Upper lobe of left lung (tissue), 6 donors: ENCODE measurements at regions not wholly inside any gene's neighbourhood (a gene's known extent, or its start where the extent isn't known, plus 50 kb on each side); places are given as distances from the start of the nearest gene placed in this dataset.

Experiments
- ATAC-seq, 2 donors: fragments of 200-7000 bp; cut with Tn5 transposase; one replicate each; pipeline ENCODE4 v1.9.1; 2022; ENCODE audit warnings: mild to moderate bottlenecking in 2 of 2, moderate library complexity in 2 of 2; ENCODE audit not compliant: low FRiP score in 2 of 2
- DNase-seq, 2 donors: peaks; one replicate each; pipeline ENCODE4 v3.0.0-alpha.2; 2019 to 2020
- H3K27ac ChIP-seq, 4 donors: fragments of 200-600 bp; sonication (generic); one replicate each; pipeline ENCODE4 v1.5.1; 2016 to 2019
- H3K27me3 ChIP-seq, 4 donors: fragments of 200-600 bp; sonication (generic); one replicate each; pipeline ENCODE4 v1.5.1; 2017 to 2019
- H3K36me3 ChIP-seq, 4 donors: fragments of 200-600 bp; sonication (generic); one replicate each; pipeline ENCODE4 v1.5.1; 2016 to 2019
- H3K4me1 ChIP-seq, 4 donors: fragments of 200-600 bp; sonication (generic); one replicate each; pipeline ENCODE4 v1.5.1; 2018 to 2019
- H3K4me3 ChIP-seq, 4 donors: fragments of 200-600 bp; sonication (generic); one replicate each; pipeline ENCODE4 v1.5.1; 2017 to 2019; ENCODE audit warnings: mild to moderate bottlenecking in 2 of 4, moderate library complexity in 1 of 4
- H3K9me3 ChIP-seq, 4 donors: fragments of 200-600 bp; sonication (generic); one replicate each; pipeline ENCODE4 v1.5.1; 2018 to 2019
- CTCF ChIP-seq, 6 experiments: fragments of 450-650 bp in 4 of 6; fragments of 200-600 bp in 2 of 6; sonication (generic) in 2 of 6; IDR thresholded peaks; one replicate each; pipeline ENCODE4 v1.5.1; 2016 to 2019; ENCODE audit warnings: antibody characterized with exemption in 6 of 6
- EP300 ChIP-seq, 4 donors: sonication (generic); formaldehyde crosslinking; IDR thresholded peaks; one replicate each; pipeline ENCODE4 v1.5.1; 2017; ENCODE audit warnings: antibody characterized with exemption in 4 of 4, control low read depth in 2 of 4
- POLR2A ChIP-seq, 4 donors: fragments of 450-650 bp; IDR thresholded peaks; one replicate each; pipeline ENCODE4 v1.5.1; 2016 to 2017; ENCODE audit warnings: antibody characterized with exemption in 4 of 4, mild to moderate bottlenecking in 2 of 4
- POLR2AphosphoS5 ChIP-seq, 2 donors: sonication (generic); formaldehyde crosslinking; IDR thresholded peaks; one replicate each; pipeline ENCODE4 v1.5.1; 2017; ENCODE audit warnings: antibody characterized with exemption in 2 of 2
- WGBS, 2 donors: methylation state at CpG; one replicate each; pipeline ENCODE4 v1.1.5; 2017 to 2018; 5-methylcytosine and 5-hydroxymethylcytosine counted together
- donor health status: DM: no; HTN: no; CAD: no; lungs with moderate emphysema.
- donor health status: DM: no; HTN: yes; CAD: no; lungs with severe emphysema.

- DNase-seq (no peak), ATAC-seq (no peak)
- no peak overlapping the region for H3K27ac ChIP-seq
- H3K4me1 ChIP-seq = no peaks in the 10 kb centered on the region
- TF ChIP-seq CTCF (IDR thresholded peaks at IDR 0.05) = no peak
- TF ChIP-seq POLR2A (IDR thresholded peaks at IDR 0.05) = no peak
- no peak for TF ChIP-seq POLR2AphosphoS5 (IDR thresholded peaks at IDR 0.05)
- no peak for TF ChIP-seq EP300 (IDR thresholded peaks at IDR 0.05)
- H3K4me3 ChIP-seq = no peak overlapping the region
- 75 to 79% methylated on average over 2 of the region's 2 CpGs for WGBS, 2 donors
- no peaks in the 10 kb centered on the region for H3K9me3 ChIP-seq
- no peaks in the 10 kb centered on the region for H3K27me3 ChIP-seq
- no peaks in the 10 kb centered on the region for H3K36me3 ChIP-seq
These were observed 53.1 kb upstream of the TGM3 start for GRCh38 chr20:2242678-2243077.

DNA sequence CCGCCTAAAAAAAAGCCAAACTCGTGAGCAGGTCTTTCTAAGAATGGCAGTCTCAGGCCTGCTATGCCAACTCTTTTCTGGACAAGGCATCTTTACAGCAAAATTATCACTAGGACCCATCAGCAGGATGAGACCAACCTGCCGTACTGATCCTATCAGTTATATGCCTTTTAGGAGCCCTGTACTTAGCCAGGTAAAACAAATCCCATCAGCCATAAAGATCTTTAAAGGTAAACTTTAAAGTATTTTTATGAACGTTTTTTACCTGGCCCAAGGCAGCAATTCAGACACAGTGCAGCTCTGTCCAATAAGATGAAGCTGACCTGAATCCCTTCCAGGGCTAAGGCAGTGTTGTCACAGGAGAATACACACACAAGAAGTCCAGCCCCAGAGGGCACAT lies 51.3 kb upstream of the TGM3 start:
- Histone ChIP-seq H3K4me3 (no peak overlapping the region), H3K27me3 (no peaks in the 10 kb centered on the region), H3K9me3 (no peaks in the 10 kb centered on the region), H3K4me1 (no peaks in the 10 kb centered on the region), H3K36me3 (no peaks in the 10 kb centered on the region), H3K27ac (no peak overlapping the region)
- no peak for TF ChIP-seq CTCF (IDR thresholded peaks at IDR 0.05)
- TF ChIP-seq POLR2A (IDR thresholded peaks at IDR 0.05) = no peak
- TF ChIP-seq POLR2AphosphoS5 (IDR thresholded peaks at IDR 0.05) = no peak
- no peak for TF ChIP-seq EP300 (IDR thresholded peaks at IDR 0.05)
- WGBS, 2 donors = 71% methylated on average over 4 of the region's 4 CpGs
- no peak for ATAC-seq
- DNase-seq = no peak

- no peak for DNase-seq
These were observed 50.8 kb upstream of the TGM3 start for GRCh38 chr20:2244993-2245392.

DNA sequence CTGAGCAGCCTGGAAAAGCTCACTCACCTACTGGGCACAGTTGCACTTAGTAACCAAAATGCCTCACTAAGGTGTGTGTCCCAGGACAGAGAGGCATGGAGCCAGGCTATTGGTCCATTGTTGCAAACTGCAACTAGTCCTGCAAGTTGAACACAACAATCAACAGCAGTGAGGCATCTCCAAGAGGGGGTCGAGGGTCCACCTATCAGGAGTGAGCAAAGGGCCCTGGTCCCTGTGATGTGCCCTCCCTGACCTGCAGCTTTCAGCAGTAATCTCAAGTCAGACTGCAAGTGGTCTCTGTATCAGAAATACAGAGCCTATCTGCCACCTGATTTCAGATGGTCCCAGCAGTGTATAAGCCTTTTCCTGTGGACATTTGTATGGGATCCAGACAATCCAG lies 50.2 kb upstream of the TGM3 start:
- no peaks in the 10 kb centered on the region for H3K4me1 ChIP-seq
- no peaks in the 10 kb centered on the region for H3K36me3 ChIP-seq
- no peaks in the 10 kb centered on the region for H3K27me3 ChIP-seq
- no peak overlapping the region for H3K27ac ChIP-seq
- 7% methylated on average over 1 of the region's 1 CpG; no CpG with 5 or more reads in 1 of the 2 donors for WGBS, 2 donors
- H3K9me3 ChIP-seq = no peaks in the 10 kb centered on the region
- H3K4me3 ChIP-seq = no peak overlapping the region
- ATAC-seq (peak in 1 of 2 donors; percentile 46), DNase-seq (no peak)
- no peak for TF ChIP-seq POLR2AphosphoS5 (IDR thresholded peaks at IDR 0.05)
- no peak for TF ChIP-seq POLR2A (IDR thresholded peaks at IDR 0.05)
- TF ChIP-seq CTCF (IDR thresholded peaks at IDR 0.05) = no peak
- TF ChIP-seq EP300 (IDR thresholded peaks at IDR 0.05) = no peak

More at GRCh38 chr20:2244993-2245392, 50.8 kb upstream of the TGM3 start:
- no peaks in the 10 kb centered on the region for H3K27me3 ChIP-seq
- no peaks in the 10 kb centered on the region for H3K9me3 ChIP-seq
- H3K27ac ChIP-seq = no peak overlapping the region
- H3K4me1 ChIP-seq = no peaks in the 10 kb centered on the region
- ATAC-seq = no peak
- H3K4me3 ChIP-seq = no peak overlapping the region
- whole genome bisulfite sequencing, 2 donors = 24 to 35% methylated on average over 2 to 6 of the region's 6 CpGs
- TF ChIP-seq EP300 (IDR thresholded peaks at IDR 0.05) (no peak), POLR2AphosphoS5 (IDR thresholded peaks at IDR 0.05) (no peak), POLR2A (IDR thresholded peaks at IDR 0.05) (no peak), CTCF (IDR thresholded peaks at IDR 0.05) (no peak)
- H3K36me3 ChIP-seq = no peaks in the 10 kb centered on the region
